DND-41 (cell line): ENCODE measurements at regions not wholly inside any gene's neighbourhood (a gene's known extent, or its start where the extent isn't known, plus 50 kb on each side); places are given as distances from the start of the nearest gene placed in this dataset.

ENCODE experiments used
- CTCF ChIP-seq: IDR thresholded peaks from 2 replicates; pipeline ENCODE4 v1.5.1; 2012; ENCODE audit warnings: borderline replicate concordance, low read length, moderate library complexity, mild to moderate bottlenecking; ENCODE audit not compliant: poor library complexity, severe bottlenecking; ENCODE audit errors: extremely low read depth
- EZH2 ChIP-seq: IDR thresholded peaks from 3 replicates; pipeline ENCODE4 v1.6.1; 2012; ENCODE audit warnings: borderline replicate concordance, low read depth, mild to moderate bottlenecking, moderate library complexity, low read length, inconsistent platforms; ENCODE audit not compliant: severe bottlenecking

DNA sequence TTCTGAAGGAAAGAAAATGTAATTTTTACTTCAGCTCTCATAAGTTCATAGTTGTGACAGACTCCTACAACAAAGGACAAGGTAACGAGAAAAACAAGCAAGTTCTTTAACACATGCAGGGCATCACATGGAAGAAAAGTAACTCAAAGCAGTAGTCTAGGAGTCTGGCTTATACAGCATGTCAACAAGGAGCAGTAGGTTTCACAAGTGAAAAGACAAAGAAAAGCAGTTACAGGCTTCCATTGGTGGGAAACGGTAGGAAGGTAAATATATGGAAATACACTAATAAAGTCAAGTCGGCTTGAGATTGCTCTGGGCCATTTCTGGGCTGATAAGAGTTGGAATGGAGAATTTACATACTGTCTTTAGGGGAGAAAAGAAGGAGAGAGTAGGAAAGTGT is 228.4 kb upstream of the ZFP42 start:
- no peak for TF ChIP-seq CTCF
- no peak for TF ChIP-seq EZH2
